ENCODE measurements at regions not wholly inside any gene's neighbourhood (a gene's known extent, or its start where the extent isn't known, plus 50 kb on each side); places are given as distances from the start of the nearest gene placed in this dataset.

- H4K20me1 ChIP-seq (ENCODE audit: insufficient read depth): no peaks in the 10 kb centered on the region
- TF ChIP-seq EP300 (conservative IDR thresholded peaks at IDR 0.05; ENCODE audit: poor library complexity, severe bottlenecking) (no peak), MXI1 (conservative IDR thresholded peaks at IDR 0.05; ENCODE audit: poor library complexity, severe bottlenecking) (no peak), SMC3 (conservative IDR thresholded peaks at IDR 0.05; ENCODE audit: poor library complexity) (no peak), POLR2AphosphoS5 (IDR thresholded peaks at IDR 0.05) (no peak), CTCF (IDR thresholded peaks at IDR 0.05; ENCODE audit: poor library complexity, severe bottlenecking) (no peak), TAF1 (IDR thresholded peaks at IDR 0.05; ENCODE audit: low read depth) (no peak), RAD21 (conservative IDR thresholded peaks at IDR 0.05) (no peak), EZH2 (IDR thresholded peaks at IDR 0.05; ENCODE audit: borderline replicate concordance, insufficient read depth, low read length, poor library complexity, severe bottlenecking) (no peak)
- TF ChIP-seq, protein P1, sequence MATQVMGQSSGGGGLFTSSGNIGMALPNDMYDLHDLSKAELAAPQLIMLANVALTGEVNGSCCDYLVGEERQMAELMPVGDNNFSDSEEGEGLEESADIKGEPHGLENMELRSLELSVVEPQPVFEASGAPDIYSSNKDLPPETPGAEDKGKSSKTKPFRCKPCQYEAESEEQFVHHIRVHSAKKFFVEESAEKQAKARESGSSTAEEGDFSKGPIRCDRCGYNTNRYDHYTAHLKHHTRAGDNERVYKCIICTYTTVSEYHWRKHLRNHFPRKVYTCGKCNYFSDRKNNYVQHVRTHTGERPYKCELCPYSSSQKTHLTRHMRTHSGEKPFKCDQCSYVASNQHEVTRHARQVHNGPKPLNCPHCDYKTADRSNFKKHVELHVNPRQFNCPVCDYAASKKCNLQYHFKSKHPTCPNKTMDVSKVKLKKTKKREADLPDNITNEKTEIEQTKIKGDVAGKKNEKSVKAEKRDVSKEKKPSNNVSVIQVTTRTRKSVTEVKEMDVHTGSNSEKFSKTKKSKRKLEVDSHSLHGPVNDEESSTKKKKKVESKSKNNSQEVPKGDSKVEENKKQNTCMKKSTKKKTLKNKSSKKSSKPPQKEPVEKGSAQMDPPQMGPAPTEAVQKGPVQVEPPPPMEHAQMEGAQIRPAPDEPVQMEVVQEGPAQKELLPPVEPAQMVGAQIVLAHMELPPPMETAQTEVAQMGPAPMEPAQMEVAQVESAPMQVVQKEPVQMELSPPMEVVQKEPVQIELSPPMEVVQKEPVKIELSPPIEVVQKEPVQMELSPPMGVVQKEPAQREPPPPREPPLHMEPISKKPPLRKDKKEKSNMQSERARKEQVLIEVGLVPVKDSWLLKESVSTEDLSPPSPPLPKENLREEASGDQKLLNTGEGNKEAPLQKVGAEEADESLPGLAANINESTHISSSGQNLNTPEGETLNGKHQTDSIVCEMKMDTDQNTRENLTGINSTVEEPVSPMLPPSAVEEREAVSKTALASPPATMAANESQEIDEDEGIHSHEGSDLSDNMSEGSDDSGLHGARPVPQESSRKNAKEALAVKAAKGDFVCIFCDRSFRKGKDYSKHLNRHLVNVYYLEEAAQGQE (IDR thresholded peaks at IDR 0.05; ENCODE audit: borderline replicate concordance): no peak
Measured at GRCh38 chr14:41154143-41154807, 452.4 kb upstream of the LRFN5 start.

DNA sequence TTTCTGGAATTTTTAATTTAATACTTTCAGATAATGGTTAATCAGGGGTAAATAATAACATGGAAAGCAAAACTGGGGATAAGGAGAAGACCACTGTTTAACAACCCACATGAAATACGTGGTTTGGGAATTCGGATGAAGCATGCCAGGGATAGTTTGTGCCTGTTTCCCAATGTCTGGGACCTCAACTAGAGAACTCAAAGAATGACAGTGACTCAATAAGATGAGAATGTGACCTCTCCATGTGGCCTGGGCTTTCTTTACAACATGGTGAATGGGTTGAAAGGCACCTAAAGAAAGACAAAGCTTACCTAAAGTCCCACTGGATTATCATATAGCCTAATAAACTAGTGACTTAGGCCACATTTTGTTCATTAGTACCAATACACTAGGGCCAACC is 460.3 kb upstream of the LRFN5 start:
- no peaks in the 10 kb centered on the region for H3K36me3 ChIP-seq (ENCODE audit: insufficient read depth, low read length)
- no peaks in the 10 kb centered on the region for H3K9me2 ChIP-seq (ENCODE audit: insufficient read depth, low read length)
- no peak overlapping the region for H3K4me2 ChIP-seq (ENCODE audit: low read length)
- no peaks in the 10 kb centered on the region for H3K79me2 ChIP-seq (replicated peaks; ENCODE audit: insufficient read depth, low read length)
- TF ChIP-seq RAD21 (conservative IDR thresholded peaks at IDR 0.05): no peak
- no peak for TF ChIP-seq POLR2AphosphoS5 (IDR thresholded peaks at IDR 0.05)
- TF ChIP-seq EP300 (conservative IDR thresholded peaks at IDR 0.05; ENCODE audit: poor library complexity, severe bottlenecking): no peak
- no peak for TF ChIP-seq EZH2 (IDR thresholded peaks at IDR 0.05; ENCODE audit: borderline replicate concordance, insufficient read depth, low read length, poor library complexity, severe bottlenecking)
- TF ChIP-seq SMC3 (conservative IDR thresholded peaks at IDR 0.05; ENCODE audit: poor library complexity): no peak
- TF ChIP-seq TAF1 (IDR thresholded peaks at IDR 0.05; ENCODE audit: low read depth): no peak
- no peak for TF ChIP-seq MXI1 (conservative IDR thresholded peaks at IDR 0.05; ENCODE audit: poor library complexity, severe bottlenecking)
- TF ChIP-seq CTCF (IDR thresholded peaks at IDR 0.05; ENCODE audit: poor library complexity, severe bottlenecking): no peak
- TF ChIP-seq, protein P1 (IDR thresholded peaks at IDR 0.05; ENCODE audit: borderline replicate concordance): no peak
- H3K27me3 ChIP-seq (ENCODE audit: insufficient read depth, low read depth, low read length): no peaks in the 10 kb centered on the region
- H3F3A ChIP-seq (ENCODE audit: insufficient read depth, low read length, poor library complexity, severe bottlenecking): no peaks in the 10 kb centered on the region
- no peak overlapping the region for H2AFZ ChIP-seq (ENCODE audit: low read depth, low read length)
- H3K9me3 ChIP-seq (ENCODE audit: low read length): no peaks in the 10 kb centered on the region
- H4K20me1 ChIP-seq (ENCODE audit: insufficient read depth): no peaks in the 10 kb centered on the region
- H3K9ac ChIP-seq (ENCODE audit: low read length): no peak overlapping the region
- no peak overlapping the region for H3K4me3 ChIP-seq (ENCODE audit: low read length)
- H3K27ac ChIP-seq (ENCODE audit: low read length): no peak overlapping the region

More at GRCh38 chr14:41154143-41154807, 452.4 kb upstream of the LRFN5 start:
- Histone ChIP-seq H3K79me2 (replicated peaks; ENCODE audit: insufficient read depth, low read length) (no peaks in the 10 kb centered on the region), H3K9me3 (ENCODE audit: low read length) (no peaks in the 10 kb centered on the region), H3K27ac (ENCODE audit: low read length) (no peak overlapping the region), H3K4me2 (ENCODE audit: low read length) (no peak overlapping the region), H2AFZ (ENCODE audit: low read depth, low read length) (no peak overlapping the region), H3K27me3 (ENCODE audit: insufficient read depth, low read depth, low read length) (no peaks in the 10 kb centered on the region), H3K9ac (ENCODE audit: low read length) (no peak overlapping the region), H3K9me2 (ENCODE audit: insufficient read depth, low read length) (no peaks in the 10 kb centered on the region), H3F3A (ENCODE audit: insufficient read depth, low read length, poor library complexity, severe bottlenecking) (no peaks in the 10 kb centered on the region), H3K36me3 (ENCODE audit: insufficient read depth, low read length) (no peaks in the 10 kb centered on the region), H3K4me3 (ENCODE audit: low read length) (no peak overlapping the region)

Data from neural cell (in vitro differentiated cells).